Activated naive CD4-positive, alpha-beta T cell treated with anti-CD3 and anti-CD28 coated beads, Interleukin-2, amount 50 U/mL, for 72 hours (primary cell): ENCODE measurements at regions not wholly inside any gene's neighbourhood (a gene's known extent, or its start where the extent isn't known, plus 50 kb on each side); places are given as distances from the start of the nearest gene placed in this dataset.

ENCODE experiments used
- ATAC-seq, 2 donors: fragments of 150-1000 bp; cut with Tn5 transposase; 2 replicates each; pipeline ENCODE4 v1.10.0; 2021; ENCODE audit warnings: mild to moderate bottlenecking in 2 of 2, moderate library complexity in 2 of 2
- DNase-seq, 2 donors: peaks; one replicate each; pipeline ENCODE4 v3.0.0; 2021 to 2022; ENCODE audit warnings: low spot score in 2 of 2
- H3K27ac Mint-ChIP-seq, 2 donors: one replicate each; pipeline ENCODE4 v1.8.0; 2022; ENCODE audit warnings: mild to moderate bottlenecking in 2 of 2, mixed read lengths in 2 of 2
- H3K36me3 Mint-ChIP-seq, 2 donors: one replicate each; pipeline ENCODE4 v1.8.0; 2022; ENCODE audit warnings: mixed read lengths in 2 of 2
- H3K9me3 Mint-ChIP-seq, 2 donors: one replicate each; pipeline ENCODE4 v1.8.0; 2022; ENCODE audit warnings: mixed read lengths in 2 of 2

DNA sequence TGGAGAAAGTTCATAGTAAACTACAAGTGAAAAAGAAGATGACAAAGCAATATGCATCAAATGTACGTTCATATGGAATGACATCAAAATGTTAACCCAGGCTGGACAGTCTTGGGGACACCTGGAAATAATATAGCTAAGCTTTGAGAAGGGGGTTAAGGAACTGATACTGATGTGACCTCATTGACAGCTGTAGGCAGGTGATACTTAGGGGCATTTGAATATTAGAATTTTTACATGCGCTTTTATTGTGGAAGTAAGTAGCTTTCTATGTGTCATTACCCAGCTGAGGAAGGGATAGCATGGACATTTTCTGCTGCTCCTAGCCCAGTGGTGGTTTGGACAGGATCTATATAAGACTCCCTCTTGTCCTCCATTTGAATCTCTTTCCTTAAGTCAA lies 299.7 kb downstream of the CWC27 start:
- DNase-seq (no peak), ATAC-seq (no peak)
- no peak overlapping the region for H3K27ac Mint-ChIP-seq
- H3K36me3 Mint-ChIP-seq: no peaks in the 10 kb centered on the region
- H3K9me3 Mint-ChIP-seq: no peaks in the 10 kb centered on the region

DNA sequence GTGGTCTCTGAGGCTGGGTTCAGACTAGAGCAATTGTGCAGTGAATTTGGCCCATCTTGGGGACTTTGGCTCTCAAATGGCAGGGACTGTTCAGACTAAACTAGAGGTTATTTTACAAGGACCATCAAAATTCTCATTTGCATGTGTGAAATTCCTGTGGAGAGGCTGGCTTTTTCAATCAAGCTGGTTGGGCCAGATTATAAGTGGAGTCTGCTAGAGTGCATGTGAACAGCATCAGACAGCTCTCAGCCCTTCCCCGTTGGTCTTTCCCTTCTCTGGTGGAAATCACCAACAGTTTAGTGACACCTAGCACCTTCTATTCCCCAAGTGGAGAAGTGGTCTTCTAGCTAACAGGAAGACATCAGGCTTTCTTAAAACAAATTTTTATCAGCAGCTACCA lies 301.3 kb downstream of the CWC27 start:
- DNase-seq: no peak
- Mint-ChIP-seq H3K36me3 (no peaks in the 10 kb centered on the region), H3K27ac (no peak overlapping the region), H3K9me3 (no peaks in the 10 kb centered on the region)
- ATAC-seq: no peak

DNA sequence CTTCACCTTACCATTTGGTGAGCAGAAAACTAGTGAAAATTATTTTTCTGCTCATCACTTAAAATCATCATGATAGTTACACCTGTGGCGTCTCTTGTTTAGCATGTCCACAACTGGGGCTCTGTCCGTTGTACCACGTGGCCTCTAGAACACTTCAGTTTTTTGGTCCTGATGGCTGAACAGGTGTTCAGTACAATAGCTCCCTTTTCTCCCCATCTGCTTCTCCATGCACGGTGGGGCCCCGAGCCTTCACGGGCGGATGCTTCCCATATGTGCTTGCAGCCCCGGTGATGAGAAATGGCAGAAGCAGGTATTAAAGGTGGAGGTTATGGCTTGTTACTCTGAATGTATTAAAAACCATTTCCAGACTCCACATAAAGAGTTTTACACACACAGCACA lies 304.1 kb downstream of the CWC27 start:
- H3K36me3 Mint-ChIP-seq: no peaks in the 10 kb centered on the region
- no peak for ATAC-seq

DNA sequence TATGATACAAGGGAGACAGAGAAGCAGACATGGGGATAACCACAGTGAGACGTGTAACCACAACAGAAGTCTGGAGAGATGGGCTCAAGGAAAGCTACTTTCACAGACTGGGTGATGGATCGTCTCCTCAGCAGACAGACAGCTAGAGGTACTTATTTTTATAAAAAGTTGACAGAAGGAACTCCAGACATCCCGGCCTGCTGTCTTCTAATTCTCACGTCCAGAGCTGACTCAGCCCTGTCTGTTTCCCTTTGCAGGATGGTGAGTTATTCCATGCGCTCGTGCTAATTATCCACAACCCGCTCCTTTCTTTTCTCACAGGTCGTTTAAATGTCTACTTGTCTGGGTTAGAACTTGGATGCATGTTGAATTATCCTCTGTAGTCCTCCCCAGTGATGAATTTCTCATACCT lies 304.5 kb downstream of the CWC27 start:
- Mint-ChIP-seq H3K36me3 (no peaks in the 10 kb centered on the region), H3K9me3 (no peaks in the 10 kb centered on the region), H3K27ac (no peak overlapping the region)
- no peak for DNase-seq
- ATAC-seq: no peak

More for the DNA sequence above, 304.1 kb downstream of the CWC27 start:
- H3K27ac Mint-ChIP-seq: no peak overlapping the region
- no peaks in the 10 kb centered on the region for H3K9me3 Mint-ChIP-seq
- DNase-seq: no peak

DNA sequence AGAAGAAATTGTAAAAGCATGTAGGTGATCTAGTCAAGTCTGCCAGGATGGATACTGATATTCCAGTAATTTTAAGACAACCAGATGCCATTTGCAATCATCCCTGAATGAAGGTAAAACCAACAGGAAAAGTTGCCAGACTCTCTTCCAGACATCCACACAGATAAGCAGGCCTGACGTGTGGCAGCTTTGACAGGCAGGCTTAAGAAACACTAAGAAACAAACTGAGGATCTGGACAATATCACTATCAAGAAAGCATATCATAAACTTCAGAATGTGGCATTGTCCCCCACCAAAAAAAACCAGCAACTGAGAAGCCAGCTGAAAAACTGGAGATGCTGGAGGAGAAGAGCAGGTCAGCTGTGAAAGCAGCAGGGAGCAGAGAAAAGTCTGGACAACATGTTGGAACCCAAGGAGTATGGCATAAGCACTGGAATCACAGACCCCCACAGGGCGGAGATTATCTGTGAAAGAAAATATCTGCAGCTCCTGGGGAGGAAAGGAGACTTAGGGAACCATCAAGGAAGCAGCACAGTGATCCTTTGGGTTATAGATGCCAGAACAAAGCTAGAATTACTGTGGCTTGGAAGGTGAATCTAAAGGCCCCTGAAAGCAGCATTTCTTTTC lies 307.0 kb downstream of the CWC27 start:
- no peak for ATAC-seq
- no peak for DNase-seq
- Mint-ChIP-seq H3K27ac (no peak overlapping the region), H3K36me3 (no peaks in the 10 kb centered on the region), H3K9me3 (no peaks in the 10 kb centered on the region)

DNA sequence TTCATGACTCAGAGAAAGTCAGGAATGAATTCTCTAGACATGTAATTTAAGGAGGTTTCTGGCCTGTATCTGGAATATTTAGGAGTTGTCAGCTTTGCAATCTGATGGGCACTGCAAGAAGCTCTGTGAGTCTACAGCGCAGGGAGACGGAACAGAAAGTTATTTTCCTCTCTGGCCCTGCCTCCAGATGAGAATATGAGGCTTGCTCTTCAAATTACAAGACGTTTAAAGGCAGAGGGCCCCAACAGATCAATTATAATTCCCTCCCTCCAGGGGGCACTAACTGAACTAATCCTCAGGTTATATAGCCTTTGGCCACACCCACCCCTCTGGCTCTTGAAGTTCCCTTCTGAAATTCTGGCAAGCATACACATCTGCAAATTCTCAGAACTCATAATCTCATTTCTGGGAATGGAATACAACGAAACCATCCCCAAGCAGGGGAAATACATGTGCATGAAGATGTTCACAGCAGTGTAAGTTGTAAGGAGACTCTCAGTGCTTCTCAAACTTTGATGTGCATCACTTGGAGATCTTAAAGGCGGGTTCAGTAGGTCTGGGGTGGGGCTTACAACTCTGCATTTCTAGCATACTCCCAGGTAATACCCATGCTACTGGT lies 307.6 kb downstream of the CWC27 start:
- Mint-ChIP-seq H3K36me3 (no peaks in the 10 kb centered on the region), H3K27ac (no peak overlapping the region), H3K9me3 (no peaks in the 10 kb centered on the region)
- DNase-seq: peak in 1 of 2 donors; percentile 56
- peak; percentile 71 to 95 for ATAC-seq

DNA sequence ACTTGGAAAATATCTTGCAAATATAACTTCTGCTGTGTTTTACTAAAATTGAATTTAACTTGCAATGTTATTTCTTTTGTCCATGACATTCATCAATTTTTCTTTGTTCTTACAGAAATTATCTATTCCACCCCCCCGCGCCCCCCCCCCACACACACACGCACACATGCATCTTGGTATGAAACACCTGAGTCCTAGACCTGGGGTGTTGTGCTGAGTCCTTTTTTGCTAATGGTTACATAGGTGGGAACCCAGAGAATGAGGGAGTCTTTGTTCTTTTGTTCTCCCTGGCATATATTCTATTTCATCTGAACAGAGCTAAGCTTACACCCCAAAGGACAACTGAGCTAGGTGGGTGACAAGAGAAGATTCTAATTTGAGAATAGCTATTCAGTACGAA lies 308.9 kb downstream of the CWC27 start:
- no peak overlapping the region for H3K27ac Mint-ChIP-seq
- no peaks in the 10 kb centered on the region for H3K9me3 Mint-ChIP-seq
- no peaks in the 10 kb centered on the region for H3K36me3 Mint-ChIP-seq
- no peak for ATAC-seq
- DNase-seq: no peak

DNA sequence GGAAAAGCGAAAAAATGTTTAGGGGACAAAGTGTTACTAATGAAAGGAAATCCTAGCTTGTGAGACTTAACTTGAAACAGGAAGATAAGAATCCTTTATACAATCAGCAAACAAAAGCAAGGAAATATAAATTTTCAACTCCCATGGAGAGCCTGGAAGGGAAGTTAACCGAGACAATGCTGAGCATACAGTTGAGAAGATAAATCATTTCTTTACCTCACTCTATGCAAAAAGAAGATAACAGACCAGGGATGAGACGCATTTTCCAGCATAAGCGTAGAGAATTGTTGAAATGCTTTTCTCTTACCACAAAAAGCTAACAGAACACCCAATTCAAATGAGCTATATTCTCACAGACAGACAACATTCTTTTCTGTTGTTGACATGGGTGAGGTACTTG lies 309.6 kb downstream of the CWC27 start:
- ATAC-seq (no peak), DNase-seq (no peak)
- Mint-ChIP-seq H3K27ac (no peak overlapping the region), H3K9me3 (no peaks in the 10 kb centered on the region), H3K36me3 (no peaks in the 10 kb centered on the region)

DNA sequence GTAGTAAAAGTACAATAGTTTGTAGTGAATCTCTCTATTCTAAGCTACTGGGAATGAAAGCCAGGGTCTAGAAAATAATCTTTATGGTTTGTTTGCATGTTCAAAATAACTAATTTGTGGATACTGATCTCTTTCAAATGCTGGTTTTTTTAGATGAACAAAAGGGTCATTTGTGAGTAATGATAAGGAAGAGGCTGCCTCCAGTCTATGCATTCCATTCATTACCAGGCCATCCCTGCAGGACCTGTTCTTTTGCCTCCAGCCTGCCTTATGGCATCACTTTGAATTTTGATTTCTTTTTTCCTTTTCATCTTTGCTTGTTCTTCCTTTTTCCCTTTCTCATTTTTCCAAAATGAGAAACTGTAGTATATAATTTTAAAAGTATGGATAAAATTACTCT lies 312.3 kb downstream of the CWC27 start:
- Mint-ChIP-seq H3K36me3 (no peaks in the 10 kb centered on the region), H3K27ac (no peak overlapping the region), H3K9me3 (no peaks in the 10 kb centered on the region)
- ATAC-seq (no peak), DNase-seq (no peak)

DNA sequence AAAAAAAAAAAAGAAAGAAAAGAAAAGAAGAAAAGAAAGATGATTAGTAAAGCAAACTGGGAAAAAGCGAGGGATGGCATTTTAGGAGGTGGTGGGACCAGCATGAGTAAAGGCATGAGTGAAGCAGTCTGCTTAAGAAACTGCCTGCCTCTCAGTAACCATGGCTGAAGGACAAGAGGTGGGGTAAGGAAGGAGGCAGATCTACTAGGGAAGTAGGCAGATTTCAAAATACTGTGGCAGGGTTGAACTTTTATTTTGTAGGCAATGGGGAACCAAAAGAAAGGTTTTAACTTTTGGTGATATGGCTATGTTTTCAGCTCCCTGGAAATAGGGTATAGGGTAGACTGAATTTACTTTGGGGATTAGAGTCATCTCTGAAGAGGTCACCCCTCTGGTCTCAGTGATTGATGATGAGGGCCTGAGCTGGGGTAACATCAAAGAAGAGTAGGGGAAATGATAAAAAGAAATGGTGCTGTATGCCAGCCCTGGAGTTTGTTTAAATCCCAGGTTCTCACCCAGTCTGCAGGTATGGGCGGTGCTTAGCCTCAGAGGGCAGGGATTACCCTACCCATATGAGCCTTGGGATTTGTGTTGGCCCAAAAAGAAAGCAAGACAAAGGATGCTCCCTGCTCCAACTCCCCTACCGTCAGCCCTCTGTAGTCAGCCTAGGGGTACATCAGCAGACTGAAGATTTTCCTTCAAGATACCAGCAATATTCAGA lies 316.2 kb downstream of the CWC27 start:
- peaks cover 0 to 2% of the 10 kb centered on the region in 2 donors for H3K9me3 Mint-ChIP-seq
- H3K27ac Mint-ChIP-seq: no peak overlapping the region
- H3K36me3 Mint-ChIP-seq: no peaks in the 10 kb centered on the region
- no peak for DNase-seq
- no peak for ATAC-seq

DNA sequence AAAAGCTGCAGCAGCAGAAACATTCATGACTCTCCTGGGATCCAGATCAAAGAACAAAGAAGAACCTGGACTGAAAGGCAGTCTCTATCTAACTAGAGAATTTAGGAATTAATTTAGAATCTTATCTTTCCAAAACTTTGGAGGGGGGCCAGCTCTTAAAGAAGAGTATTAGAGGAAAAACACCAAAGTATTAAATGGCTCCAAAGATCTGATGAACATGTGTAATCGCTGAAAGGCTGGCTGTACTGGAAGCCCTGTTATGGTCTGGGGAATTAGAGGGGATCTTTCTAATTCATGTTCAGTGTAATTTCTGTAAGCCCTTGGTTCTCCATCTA lies 316.8 kb downstream of the CWC27 start:
- no peak overlapping the region for H3K27ac Mint-ChIP-seq
- no peaks in the 10 kb centered on the region for H3K36me3 Mint-ChIP-seq
- peaks cover 0 to 4% of the 10 kb centered on the region in 2 donors for H3K9me3 Mint-ChIP-seq
- DNase-seq (no peak), ATAC-seq (no peak)

DNA sequence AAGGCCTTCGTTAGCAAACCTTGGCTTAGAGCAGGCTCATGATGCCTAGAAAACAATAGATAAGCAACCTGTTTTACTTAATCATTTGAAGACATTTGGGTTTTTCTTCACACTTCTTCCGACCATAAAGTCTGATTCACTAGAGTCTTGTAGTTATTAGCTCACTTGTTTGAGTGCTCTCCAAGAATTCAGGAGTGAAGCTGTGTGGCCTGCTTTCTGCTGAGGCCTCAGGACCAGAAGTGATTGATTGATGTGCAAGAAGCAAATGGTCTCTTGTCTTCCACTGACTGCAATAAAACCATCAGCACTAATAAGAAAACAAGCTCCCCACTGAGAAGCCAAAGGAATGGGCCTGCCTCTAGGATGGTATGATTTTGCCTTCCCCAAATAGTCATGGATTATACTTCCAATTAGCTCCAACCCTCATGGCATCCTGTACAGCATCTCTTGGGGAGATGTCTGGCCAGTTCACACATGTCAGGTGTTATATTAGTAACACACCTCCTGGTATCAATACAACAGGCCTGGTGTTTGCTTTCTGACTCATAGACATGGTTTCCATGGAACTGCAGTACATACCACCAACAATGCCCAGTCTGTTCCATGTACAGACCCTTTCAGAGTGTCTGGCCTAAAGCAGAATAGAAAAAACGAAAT lies 317.6 kb downstream of the CWC27 start:
- no peak for DNase-seq

DNA sequence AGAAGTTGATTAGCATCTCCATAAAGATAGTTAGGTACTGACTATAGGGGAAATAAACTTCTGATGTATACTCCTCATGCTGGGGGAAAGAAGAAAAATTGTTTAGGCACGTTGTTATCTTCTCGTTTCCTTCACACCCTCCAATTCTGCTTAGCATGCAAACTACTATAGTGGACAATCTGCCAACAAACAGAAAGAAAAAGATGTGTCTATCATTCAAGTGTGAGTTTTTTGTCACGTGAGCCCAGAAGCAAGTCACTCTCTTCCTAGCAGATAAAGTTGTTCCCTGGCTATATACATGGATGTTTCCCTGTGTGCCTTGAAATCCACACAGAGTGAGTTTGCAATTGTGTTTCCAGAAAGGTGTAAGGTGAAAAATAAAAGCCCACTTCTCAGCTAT lies 318.4 kb downstream of the CWC27 start:
- Mint-ChIP-seq H3K36me3 (no peaks in the 10 kb centered on the region), H3K9me3 (peaks cover 0 to 4% of the 10 kb centered on the region in 2 donors), H3K27ac (no peak overlapping the region)
- DNase-seq (no peak), ATAC-seq (no peak)

More for the DNA sequence above, 317.6 kb downstream of the CWC27 start:
- peaks cover 0 to 4% of the 10 kb centered on the region in 2 donors for H3K9me3 Mint-ChIP-seq
- no peak overlapping the region for H3K27ac Mint-ChIP-seq
- no peaks in the 10 kb centered on the region for H3K36me3 Mint-ChIP-seq
- peak; percentile 28 to 51 for ATAC-seq

DNA sequence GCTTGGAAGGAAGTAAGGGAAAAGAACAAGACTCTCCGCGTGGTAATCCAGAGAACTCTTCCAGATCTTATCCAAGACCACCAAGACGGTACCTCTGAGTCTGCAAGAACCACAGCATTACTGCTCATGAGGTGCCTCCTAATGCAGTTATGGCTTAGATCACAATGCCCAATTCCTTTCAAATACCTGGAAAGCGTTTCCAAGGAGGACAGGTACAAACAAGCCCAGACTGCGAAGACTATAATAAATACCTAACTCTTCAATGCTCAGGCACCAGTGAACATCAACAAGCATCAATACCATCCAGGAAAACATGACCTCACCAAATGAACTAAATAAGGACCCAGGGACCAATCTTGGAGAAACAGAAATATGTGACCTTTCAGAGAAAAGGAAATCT lies 325.5 kb downstream of the CWC27 start:
- H3K9me3 Mint-ChIP-seq: peaks cover 0 to 4% of the 10 kb centered on the region in 2 donors
- DNase-seq (no peak), ATAC-seq (no peak)
- H3K36me3 Mint-ChIP-seq: no peaks in the 10 kb centered on the region
- no peak overlapping the region for H3K27ac Mint-ChIP-seq

DNA sequence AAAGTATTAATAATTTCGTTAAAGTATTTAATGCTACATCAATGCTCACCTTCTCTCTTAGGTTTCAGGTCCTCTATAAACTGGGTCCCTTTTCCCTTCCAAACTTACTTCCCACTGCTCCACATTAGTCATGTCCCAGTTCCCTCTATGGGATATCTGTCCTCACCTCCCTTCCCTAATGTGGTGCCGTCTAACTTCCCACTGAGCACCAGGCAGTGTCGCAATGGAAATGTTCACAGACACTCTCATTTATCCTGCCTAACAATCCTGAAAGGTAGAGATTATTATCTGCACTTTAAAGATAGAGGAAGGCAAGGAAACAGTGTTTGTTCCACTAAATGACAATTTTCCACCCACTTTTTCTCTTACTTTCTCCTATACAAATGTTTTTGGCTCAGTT lies 329.7 kb downstream of the CWC27 start:
- Mint-ChIP-seq H3K36me3 (no peaks in the 10 kb centered on the region), H3K27ac (no peak overlapping the region), H3K9me3 (no peaks in the 10 kb centered on the region)
- DNase-seq (no peak), ATAC-seq (no peak)
